Heart left ventricle (tissue), 13 donors: ENCODE measurements at regions not wholly inside any gene's neighbourhood (a gene's known extent, or its start where the extent isn't known, plus 50 kb on each side); places are given as distances from the start of the nearest gene placed in this dataset.

Experiments
- CTCF ChIP-seq, 12 donors: fragments of 200-600 bp; sonication (generic) in 4 of 12; IDR thresholded peaks; one replicate each; pipeline versions ENCODE4 v1.5.0 to v1.8.0; 2018 to 2022; ENCODE audit warnings: antibody characterized with exemption in 12 of 12, mild to moderate bottlenecking in 5 of 12
- POLR2A ChIP-seq, 2 donors: fragments of 450-650 bp; IDR thresholded peaks; one replicate each; pipeline ENCODE4 v1.6.1; 2017; ENCODE audit warnings: antibody characterized with exemption in 2 of 2, mild to moderate bottlenecking in 2 of 2, moderate library complexity in 2 of 2
- donor health status: ischemic (EF 13 %, LVEDD 7.1; RV severe dilation, severe dysfunction).
- donor health status: DM: no; HTN: yes; CAD: no.
- donor health status: DM: no; HTN: no; CAD: no.
- donor health status: ischemic (EF 25% LVEDD 6.9; RV normal size, moderate dysfunction).
- donor health status: ischemic (EF 25% LVEDD 5.7; RV mildly dilated, moderate dysfunction).
- donor health status: ischemic (EF 35%, LVEDD 5.7; RV mildly dilated, moderate dysfunction).
- donor health status: nonischemic (EF 11% LVEDD 7.7; RV severe dilation, severe dysfunction).
- donor health status: DM: yes; HTN: yes; CAD: no.
- donor health status: PGD.
- donor health status: ischemic (EF 29% LVEDD 5.4; RV normal size, mild dysfunction).
- donor health status: nonischemic (EF 23%, LVEDD 6.1; RV moderate dilation, normal function).

- TF ChIP-seq CTCF (IDR thresholded peaks at IDR 0.05) (no peak), POLR2A (IDR thresholded peaks at IDR 0.05) (no peak)
Observed at GRCh38 chr4:104966349-104967033, 180.2 kb upstream of the TET2 start.
